Astrocyte (in vitro differentiated cells and primary cell): ENCODE measurements at regions not wholly inside any gene's neighbourhood (a gene's known extent, or its start where the extent isn't known, plus 50 kb on each side); places are given as distances from the start of the nearest gene placed in this dataset.

ENCODE experiments used
- EZH2 ChIP-seq: IDR thresholded peaks from 2 replicates; pipeline ENCODE4 v1.6.1; 2012; ENCODE audit warnings: mild to moderate bottlenecking, low read length, inconsistent platforms; ENCODE audit not compliant: insufficient read depth
- TF ChIP-seq, protein P1 (sequence below): IDR thresholded peaks from 2 replicates; pipeline ENCODE4 v1.5.1; 2011; ENCODE audit warnings: low read depth, mild to moderate bottlenecking, inconsistent platforms, low read length, moderate library complexity; ENCODE audit not compliant: insufficient read depth

DNA sequence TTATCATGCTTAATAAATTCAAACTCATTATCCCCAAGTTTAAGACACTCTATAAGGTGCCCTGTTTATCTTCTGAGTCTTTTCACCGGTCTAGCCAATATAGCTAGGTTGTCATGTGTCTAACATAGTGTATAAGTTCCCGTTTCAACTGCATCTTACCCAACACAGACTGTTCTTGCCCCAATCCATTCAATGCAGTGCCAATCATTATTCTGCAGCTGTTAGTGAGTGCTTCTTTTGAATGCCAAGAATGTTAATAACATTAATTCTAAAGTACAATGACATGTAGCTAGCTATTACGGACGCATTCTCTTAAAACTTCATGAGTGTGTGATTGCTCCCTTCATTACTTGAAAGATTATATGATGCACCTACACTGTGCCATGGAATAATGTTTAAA, 646.4 kb upstream of the NR2F2 start:
- no peak for TF ChIP-seq EZH2
- TF ChIP-seq, protein P1, sequence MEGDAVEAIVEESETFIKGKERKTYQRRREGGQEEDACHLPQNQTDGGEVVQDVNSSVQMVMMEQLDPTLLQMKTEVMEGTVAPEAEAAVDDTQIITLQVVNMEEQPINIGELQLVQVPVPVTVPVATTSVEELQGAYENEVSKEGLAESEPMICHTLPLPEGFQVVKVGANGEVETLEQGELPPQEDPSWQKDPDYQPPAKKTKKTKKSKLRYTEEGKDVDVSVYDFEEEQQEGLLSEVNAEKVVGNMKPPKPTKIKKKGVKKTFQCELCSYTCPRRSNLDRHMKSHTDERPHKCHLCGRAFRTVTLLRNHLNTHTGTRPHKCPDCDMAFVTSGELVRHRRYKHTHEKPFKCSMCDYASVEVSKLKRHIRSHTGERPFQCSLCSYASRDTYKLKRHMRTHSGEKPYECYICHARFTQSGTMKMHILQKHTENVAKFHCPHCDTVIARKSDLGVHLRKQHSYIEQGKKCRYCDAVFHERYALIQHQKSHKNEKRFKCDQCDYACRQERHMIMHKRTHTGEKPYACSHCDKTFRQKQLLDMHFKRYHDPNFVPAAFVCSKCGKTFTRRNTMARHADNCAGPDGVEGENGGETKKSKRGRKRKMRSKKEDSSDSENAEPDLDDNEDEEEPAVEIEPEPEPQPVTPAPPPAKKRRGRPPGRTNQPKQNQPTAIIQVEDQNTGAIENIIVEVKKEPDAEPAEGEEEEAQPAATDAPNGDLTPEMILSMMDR: no peak
